T-helper 2 cell (primary cell): ENCODE measurements at regions not wholly inside any gene's neighbourhood (a gene's known extent, or its start where the extent isn't known, plus 50 kb on each side); places are given as distances from the start of the nearest gene placed in this dataset.

ENCODE experiments used
- DNase-seq, 5 experiments: peaks; one replicate each; pipeline versions ENCODE4 v3.0.0 to v3.0.0-alpha.2; 2012 to 2022

DNA sequence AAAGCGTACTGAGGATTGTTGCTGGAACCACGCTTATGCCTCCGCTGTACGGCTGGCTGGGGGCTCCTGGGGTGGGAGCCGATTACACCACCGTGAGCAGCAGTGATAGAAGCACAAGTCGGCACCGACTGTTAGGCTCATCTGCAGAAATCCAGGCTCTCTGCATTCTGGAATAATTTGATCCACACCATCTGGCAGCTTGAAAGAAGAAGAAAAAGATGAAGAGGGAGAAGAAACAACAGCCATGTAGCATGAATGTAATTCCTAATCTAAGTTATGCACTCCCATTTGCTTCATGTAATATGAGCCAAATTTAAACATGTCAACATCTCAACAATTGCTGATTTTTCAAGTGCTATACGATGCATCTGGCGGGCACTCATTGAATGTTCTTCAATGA, 84.6 kb upstream of the DHX15 start:
- DNase-seq = no peak

DNA sequence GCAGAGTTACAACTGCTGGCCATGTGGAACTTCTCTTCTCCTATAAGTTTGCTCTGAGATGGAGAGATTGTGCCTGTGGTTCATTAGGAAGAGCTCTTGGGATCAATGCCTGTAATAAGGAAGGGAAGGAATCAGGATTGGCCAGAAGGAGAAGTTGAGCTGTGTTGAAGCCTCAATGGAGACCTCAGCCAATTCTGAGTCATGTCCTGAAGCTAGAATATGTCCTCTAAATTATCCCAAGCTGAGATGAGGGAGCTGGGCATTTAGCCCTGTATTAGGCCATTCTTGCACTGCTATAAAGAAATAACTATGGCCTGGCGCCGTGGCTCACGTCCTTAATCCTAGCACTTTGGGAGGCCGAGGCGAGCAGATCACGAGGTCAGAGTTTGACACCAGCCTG, 85.4 kb upstream of the DHX15 start:
- DNase-seq = no peak

DNA sequence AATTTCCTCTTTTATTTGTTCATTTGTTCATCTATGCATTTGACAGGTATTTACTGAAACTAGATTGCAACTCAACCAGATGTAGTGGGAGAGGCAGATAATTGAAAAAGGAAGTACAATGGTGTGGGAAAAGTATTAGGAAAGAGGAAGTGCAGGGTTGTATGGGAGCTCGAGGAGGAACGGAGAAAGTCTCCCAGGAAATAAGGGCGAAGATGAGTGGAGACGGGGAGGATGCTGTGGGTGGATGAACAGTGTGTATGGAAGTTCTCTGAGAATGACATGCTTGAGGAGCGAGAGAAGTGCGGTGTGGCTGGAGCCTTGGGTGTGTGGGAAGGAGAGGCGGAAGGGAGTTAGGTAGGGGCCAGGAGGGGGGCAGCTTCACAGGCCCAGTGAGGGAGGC, 87.5 kb upstream of the DHX15 start:
- DNase-seq = no peak

DNA sequence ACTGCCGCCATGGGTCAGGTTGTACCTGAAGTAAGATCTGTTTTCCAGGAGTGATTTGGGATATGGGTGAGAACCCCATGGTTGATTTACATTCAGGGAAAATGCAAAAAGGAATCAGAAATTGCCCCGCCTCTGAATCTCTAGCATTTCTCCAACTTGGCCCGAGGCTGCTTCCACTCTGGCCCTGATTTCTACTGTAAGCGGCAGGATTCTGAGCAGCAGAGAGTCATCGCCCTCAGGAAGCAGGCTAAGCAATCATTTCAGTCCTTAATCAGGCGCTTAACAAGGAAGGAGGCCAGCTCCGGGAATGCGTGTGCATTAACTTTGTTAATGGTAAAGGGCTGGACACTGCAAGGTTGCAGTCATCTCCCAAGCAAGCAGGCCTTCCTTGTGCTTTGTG, 88.5 kb upstream of the DHX15 start:
- no peak for DNase-seq

DNA sequence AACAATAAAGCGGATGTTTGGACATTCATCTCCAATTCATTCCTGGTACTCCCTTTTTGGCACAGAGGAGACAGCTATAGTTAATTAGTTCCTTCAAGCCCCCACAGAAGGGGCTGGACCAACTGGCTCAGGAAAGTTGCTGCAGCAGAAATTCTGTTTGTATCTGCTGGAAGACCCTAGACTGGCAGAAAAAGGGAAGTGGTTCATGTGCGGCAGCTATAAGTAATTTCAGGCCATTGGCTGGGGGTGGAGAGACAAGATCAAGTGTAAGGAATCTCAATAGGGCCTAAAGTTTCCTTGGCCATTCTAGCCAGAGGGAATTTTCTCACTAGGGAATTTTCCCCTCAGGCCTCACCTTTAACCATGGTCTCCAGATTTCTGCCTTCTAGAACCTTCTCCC, 89.9 kb upstream of the DHX15 start:
- no peak for DNase-seq

DNA sequence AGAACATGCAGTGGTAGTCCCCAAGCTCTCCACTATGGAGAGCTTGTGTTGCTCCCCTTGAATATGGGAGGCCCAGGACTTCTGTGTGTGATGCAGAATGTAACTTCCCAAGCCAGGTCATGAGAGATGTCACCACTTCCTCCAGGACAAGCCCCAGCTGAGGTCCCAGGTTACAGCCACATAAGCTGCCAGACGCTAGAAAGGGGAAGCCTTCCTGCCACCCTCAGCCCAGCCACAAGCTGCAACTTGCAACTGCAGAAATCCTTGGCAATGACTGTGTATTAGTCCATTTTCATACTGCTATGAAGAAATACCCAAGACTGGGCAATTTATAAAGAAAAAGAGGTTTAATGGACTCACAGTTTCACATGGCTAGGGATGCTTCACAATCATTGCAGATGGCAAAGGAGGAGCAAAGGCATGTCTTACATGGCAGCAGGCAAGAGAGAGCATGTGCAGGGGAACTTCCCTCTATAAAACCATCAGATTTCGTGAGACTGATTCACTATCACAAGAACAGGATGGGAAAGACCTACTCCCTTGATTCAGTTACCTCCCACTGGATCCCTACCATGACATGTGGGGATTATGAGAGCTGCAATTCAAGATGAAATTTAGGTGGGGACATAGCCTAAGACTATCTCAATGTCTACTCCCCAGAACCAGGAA, 91.5 kb upstream of the DHX15 start:
- DNase-seq = no peak

DNA sequence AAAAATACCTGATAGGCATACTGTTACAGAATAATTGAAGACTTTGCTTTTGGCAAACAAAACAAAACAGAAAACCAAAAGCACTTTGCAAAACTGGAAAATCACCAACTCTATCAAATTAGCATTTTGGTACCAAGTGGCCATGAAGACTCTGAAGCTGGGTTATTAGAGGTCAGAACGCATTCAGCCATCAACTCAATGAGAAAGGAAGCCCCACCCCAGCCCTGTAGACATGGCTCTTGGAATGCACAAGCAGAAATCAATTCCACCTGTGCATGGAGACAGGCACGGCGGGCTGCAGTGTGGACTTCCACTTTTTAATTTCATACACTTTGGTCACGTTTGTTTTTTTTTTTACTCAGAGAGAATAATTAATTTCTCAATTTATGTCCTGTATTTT, 93.6 kb upstream of the DHX15 start:
- no peak for DNase-seq

DNA sequence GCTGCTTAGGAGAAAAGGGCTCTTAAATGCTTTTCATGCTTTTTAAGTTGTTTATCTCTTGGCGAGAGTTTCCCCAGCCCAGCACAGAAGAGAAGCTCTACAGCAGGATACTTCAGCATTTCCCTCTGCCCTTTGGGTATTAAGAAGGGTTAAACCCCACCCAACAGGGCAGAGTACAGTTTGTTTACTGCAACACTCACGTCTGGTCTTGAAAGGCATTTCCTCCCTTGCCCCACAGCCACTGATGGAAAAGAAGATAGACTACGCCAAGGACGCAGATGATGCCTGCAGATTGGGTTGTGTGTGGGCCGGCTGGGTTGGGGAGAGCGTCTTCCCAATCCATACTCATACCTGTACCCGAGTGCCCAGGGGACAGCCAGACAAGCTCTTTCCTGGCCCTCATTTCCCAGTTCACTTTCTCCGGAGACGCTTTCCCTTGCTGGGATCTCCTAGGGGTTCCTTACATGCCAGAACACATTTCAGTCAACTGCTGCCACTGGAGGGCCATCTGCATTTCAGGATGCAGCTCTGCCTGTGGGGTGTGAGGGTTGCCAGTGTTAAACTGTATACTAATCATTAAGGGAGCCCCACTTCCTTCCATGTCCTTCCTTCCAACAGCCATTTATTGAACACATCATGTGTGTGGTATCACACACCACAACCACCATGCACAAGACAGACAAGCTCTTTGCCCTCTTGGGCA, 96.5 kb upstream of the DHX15 start:
- no peak for DNase-seq

DNA sequence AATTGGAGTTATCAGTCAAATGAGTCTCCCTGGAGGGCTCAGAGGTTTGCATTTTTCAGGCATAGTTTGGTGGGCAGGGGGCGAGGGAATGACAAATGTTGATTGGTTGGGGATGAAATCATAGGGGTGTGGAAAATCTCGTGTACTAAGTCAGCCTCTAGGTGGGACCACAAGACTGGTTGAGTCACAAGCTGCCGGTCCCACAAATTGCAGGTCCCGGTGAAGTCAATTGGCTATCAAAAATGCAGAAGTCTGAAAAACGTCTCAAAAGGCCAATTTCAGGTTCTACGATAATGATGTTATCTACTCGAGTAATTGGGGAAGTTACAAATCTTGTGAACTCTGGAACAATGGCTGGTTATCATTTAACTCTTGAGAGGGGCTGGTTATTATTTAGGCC, 98.8 kb upstream of the DHX15 start:
- DNase-seq = no peak

DNA sequence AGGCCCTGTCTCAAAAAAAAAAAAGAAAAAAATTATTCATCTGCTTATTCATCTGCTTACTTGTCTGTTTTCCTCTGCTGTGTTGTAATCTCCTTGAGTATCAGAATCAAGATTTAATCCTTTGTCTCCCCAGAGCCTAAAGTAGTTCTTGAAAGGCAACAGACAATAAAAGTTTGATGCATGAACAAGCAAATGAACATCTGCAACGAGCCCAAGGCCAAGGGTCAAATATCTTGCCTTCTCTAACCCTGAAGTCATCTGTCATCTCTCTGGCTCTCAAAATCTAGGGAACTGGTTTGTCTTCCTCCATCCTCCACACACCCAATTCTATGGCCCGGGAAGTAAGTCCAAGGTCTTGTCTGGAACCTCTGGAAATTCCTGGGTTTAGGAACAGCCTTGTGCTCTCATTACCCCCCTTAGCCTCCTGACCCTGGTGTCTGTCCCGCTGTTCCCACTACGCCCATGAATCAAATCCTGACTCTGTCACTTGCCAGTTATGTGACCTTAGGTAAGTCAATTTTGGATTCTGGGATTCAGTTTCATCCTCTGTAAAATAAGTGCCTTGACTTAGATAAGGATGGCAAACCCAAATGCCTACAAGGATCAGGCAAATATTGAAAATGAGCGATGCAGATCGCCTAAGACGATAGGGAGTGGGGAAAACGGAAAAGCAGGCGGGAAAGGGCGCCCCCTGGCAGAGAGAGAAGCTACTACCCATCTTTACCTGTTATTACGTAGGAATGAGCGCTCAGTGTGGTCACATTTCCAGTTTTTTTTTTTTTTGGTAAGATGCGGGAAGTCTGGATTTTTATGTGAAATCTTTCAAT, 102.7 kb upstream of the DHX15 start:
- DNase-seq = peak in 1 of 5 experiments; percentile 8

DNA sequence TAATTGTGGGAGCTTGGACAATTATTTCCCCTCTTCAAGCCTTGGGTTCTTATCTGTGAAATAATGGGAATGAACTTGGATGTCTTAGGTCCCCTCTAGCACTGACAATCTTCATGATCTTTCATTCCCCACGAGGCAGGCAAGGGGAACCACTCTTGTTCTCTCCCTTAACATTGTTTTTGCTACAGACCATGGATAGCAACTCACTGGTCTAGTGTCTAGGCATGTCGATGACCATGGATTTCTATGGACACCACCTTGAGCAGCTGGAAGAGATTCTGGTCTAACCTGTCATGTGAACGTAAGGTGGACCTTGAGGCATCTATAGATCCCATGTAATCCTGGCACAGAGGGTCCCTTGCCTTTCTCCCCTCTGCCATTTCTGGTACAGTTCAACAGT, 104.1 kb upstream of the DHX15 start:
- no peak for DNase-seq

DNA sequence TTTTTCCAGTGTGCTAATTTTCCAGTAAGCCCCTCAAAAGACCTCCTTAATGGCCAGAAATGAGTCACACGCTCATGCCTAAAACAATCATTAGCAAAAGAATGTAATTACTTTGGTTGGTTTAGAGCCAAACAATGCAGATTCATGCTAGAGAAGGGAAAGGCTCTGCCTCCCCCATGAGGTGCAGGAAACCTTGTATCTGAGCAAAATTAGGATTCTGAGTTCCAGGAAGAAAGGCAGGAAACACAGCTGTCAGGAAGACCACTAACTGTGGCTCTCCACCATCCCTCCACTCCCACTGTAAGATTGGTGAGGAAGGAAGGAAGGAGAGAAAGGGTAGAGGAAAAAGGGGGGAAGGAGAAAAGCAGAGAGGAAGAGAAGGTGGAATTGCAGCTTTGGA, 104.9 kb upstream of the DHX15 start:
- no peak for DNase-seq

DNA sequence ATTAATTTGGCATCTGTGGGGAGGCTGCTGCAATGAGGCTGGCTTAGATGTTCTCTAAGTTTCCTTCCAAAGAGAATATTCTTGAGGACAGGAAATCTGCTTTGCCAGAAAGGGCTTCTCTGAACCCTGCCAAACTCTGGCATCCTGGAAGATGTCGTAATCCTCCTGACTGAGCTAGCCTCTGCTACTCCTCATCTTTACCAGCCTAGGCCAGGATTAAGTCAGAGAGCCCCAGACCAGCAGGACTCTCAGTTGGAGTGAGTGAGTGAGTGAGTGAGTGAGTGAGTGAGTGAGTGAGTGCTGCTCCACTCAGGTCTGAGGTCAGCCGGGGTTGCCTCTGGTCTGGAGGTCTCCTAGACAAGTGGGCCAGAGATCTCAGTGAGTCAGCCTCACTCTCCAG, 104.9 kb upstream of the SOD3 start:
- DNase-seq = no peak

DNA sequence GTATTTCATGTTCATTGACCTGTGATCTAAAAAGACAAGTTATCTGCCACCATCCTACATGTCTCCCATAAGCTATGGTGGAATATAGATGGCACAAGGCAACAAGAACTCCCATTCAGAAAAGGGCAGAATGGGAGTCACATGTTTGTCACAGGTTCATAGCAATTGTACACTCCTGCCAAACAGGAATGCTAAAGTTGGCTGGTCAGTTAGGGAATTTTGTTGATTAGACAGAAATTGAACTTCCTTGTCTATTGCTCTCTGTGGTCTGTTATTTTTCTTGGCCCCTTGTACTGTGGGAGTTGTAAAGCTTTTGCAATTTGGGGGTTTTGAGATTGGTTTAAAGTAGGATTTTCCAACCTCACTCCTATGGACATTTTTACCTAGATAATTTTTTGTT, 101.7 kb upstream of the SOD3 start:
- DNase-seq = no peak

DNA sequence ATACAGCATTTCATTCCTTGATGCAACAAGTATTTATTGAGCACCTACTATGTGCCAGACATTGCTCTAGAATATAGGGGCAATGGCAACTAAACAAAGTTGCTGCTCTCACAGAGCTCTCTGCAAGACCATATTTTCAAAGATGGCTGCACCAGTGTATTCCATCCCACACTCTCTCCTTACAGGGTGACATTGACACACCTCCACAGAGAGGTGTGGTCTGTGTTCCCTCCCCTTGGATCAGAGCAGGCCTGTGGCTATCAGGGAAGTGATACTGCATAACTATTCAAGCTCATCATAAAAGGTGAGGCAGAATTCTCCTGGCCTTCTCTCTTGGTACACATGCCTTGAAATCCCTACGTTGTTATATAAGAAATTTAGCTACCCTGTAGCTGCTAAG, 95.3 kb upstream of the SOD3 start:
- no peak for DNase-seq

DNA sequence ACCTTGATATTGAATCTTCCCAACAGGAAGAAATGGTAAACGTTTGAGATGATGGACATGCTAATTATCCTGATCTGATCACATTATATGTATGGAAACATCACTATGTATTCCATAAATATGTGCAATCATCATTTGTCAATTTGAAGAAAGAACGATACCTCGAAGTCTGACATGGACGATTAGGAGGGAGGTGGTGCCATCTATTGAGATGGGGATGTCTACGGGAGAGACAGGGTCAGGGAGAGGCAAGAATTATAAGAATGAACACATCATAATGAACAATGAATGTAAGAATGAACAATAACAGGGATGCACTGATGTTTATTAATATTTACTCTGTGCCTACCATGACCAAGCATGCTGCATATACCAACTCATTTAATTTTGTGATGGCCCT, 93.7 kb upstream of the SOD3 start:
- no peak for DNase-seq

DNA sequence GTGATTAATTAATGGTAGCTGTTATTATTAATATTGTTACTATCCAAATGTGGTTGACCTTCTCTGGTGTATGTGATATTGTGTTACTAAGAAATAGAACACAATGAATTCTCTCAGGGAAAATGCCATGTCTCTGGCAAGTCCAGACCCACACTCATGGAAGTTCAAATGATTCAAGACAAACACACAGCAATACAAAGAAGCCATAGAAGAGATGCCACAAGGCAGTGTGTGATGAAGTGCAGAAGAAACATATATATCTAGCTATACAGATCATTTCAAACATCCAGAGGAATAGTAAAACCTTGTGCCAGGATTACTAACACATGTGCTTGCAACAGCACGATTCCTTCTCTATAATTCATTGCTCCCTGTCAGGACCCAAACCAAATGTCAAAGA, 93.1 kb upstream of the SOD3 start:
- DNase-seq = no peak

DNA sequence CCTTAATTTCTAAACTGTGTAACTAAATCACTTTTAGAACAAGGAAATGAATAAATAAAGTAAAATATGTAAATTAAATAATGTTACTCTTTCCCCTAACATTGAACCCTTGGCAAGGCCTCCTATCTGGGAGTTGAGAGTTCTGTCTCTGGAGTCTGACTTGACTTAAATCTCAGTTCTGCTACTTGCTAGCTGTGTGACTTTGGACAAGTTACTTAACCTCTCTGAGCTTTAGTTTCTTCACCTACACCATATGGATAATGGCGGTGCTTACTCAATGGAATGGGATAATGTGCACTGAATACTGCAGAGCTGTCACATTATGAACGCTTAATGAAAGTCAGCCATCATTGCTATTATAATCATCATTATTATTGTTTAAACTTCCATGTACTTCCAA, 92.1 kb upstream of the SOD3 start:
- no peak for DNase-seq

DNA sequence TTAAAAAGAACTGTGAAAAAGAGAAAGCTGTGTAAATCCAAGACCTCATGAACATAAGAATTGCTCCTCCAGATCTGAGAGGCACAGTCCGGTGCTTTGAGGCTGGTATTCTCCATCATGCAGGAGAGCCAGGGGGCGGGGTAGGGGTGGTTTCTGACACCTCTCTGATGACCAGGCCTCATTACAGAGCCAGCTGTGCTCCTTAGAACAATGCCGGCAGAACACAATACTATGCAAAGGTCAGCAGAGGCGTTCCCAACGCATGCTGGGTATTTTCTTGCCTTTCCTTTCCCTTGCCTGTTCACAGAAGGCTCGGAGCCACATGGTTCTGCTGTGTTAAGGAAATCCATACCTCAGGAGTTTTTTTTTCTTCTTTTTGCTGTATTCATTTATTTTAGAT, 91.2 kb upstream of the SOD3 start:
- no peak for DNase-seq

DNA sequence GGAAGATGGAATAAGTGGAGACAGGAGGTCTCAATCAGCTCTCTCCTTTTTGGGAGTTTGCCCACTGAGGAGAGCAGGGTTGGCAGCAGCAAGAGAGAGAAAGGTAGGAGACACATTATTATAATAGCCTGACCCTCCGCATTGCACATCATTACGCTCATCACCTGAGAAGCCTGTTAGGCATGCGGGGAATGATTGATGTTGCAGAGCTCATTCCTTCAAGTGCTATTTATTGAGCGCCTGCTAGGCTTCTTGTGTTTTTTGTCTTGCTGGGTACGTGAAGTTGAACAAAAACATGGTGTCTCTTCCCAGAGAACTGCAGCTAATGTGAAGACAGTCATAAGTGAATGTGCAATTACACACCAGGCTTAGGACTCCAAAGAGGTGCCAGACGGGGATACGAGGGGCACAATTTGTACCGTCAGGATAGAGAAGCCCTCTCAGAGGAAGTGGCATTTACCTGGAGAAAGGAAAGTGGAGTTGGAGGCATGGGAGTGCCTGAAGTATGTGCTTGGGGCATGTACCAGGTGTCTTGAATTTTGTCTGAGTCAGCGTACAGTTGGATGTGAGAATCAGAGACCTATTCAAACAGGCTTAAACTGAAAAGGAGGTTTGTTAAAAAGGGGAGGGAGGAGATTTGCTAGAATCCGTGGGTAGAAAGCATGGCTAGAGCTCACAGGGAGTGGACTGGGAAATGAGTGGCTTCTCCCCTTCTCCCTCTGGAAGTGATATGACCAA, 90.2 kb upstream of the SOD3 start:
- DNase-seq = no peak

DNA sequence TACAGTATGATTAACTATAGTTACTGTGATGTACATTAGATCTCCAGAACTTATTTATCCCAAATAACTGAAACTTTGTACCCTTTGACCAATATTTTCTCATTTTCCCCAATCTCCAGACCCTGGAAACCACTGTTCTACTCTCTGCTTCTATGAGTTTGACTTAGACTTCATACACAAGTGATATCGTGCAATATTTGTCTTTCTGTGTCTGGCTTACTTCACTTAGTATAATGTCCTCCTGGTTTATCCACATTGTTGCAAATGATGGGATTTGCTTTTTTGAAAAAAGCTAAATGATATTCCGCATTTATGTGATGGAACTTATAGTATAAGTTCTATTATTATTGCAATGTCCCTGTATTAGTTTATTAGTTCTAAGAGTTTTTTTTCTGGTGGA, 81.8 kb upstream of the SOD3 start:
- no peak for DNase-seq

DNA sequence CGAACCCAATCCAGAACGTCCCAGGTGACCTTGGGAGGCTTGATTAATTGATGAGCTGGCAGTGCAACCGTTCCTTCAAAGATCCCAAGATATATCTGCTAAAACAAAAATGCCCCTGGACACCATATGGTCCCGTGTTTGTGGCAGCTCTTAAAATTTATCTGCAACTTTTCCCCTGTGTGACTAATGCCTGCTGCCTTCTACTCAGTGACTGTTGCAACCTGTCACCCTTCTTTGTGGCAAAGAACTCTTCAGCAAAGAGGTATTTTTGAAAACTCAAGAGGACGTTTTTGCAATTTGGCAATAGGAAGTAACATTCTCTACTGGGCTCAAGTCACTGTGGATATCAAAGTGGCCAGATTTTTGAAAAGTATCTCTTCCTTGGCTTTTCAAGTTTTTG, 75.8 kb upstream of the SOD3 start:
- no peak for DNase-seq

DNA sequence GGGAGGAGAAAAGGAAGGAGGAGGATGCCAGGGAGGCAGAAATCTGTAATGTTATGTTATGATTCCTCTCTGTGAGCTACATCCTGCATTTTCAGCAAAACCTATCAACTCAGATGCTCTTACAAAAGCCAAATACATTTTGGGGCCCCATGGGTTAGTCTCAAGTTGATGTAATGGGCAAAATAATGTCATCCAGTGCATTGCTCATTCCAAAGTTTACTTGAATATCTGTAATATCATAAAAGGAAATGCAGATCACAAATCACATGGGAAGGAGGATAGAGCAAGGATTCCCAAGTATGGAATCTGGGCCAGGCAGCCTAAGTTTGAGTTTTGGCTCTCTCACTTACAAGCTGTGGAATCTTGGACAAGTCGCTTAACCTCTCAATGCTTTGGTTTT, 74.9 kb upstream of the SOD3 start:
- no peak for DNase-seq
